IMR-90 (cell line): ENCODE measurements at regions not wholly inside any gene's neighbourhood (a gene's known extent, or its start where the extent isn't known, plus 50 kb on each side); places are given as distances from the start of the nearest gene placed in this dataset.

Experiments used
- ATAC-seq: fragments of 200-7000 bp; cut with Tn5 transposase; 2 replicates; pipeline ENCODE4 v1.9.1; 2020; ENCODE audit warnings: low read depth, mild to moderate bottlenecking, moderate library complexity
- BruUV-seq: library from RNA; stranded (reverse); fragments of 400-500 nt; replicated peaks from 2 replicates; lab custom pipeline; 2021; lab: Mats Ljungman, UMichigan
- CTCF ChIA-PET: fragments of 300-600 bp; formaldehyde crosslinking; extraction: SDS; loops from one replicate; lab custom pipeline; 2021; ENCODE audit warnings: antibody characterized with exemption; lab: Yijun Ruan, JAX
- POLR2A ChIA-PET: fragments of 300-600 bp; sonication (Branson Sonifier 250); formaldehyde crosslinking; loops from one replicate; lab custom pipeline; 2022; ENCODE audit warnings: antibody characterized with exemption; ENCODE audit not compliant: unreplicated experiment; lab: Charles Lee
- DNase-seq: peaks from one replicate; pipeline ENCODE4 v3.0.0; 2013
- H2AFZ ChIP-seq: replicated peaks from 2 replicates; pipeline ENCODE3; 2013; ENCODE audit warnings: low read length, mild to moderate bottlenecking; ENCODE audit not compliant: poor library complexity
- H2AK5ac ChIP-seq: 2 replicates; pipeline ENCODE4 v1.6.1; 2013; ENCODE audit warnings: low read depth, low read length, inconsistent platforms
- H2AK9ac ChIP-seq: replicated peaks from 2 replicates; pipeline ENCODE3; 2013; ENCODE audit warnings: mild to moderate bottlenecking, low read depth, low read length, moderate library complexity; ENCODE audit not compliant: poor library complexity
- H2BK120ac ChIP-seq: 2 replicates; pipeline ENCODE4 v1.6.1; 2013; ENCODE audit warnings: low read depth, low read length, inconsistent platforms
- H2BK15ac ChIP-seq: 3 replicates; pipeline ENCODE4 v1.6.1; 2013; ENCODE audit warnings: low read depth, low read length, inconsistent platforms
- H2BK20ac ChIP-seq: 2 replicates; pipeline ENCODE4 v1.6.1; 2013; ENCODE audit warnings: low read depth, mild to moderate bottlenecking, inconsistent platforms, low read length, moderate library complexity
- H2BK5ac ChIP-seq: 2 replicates; pipeline ENCODE4 v1.6.1; 2013; ENCODE audit warnings: mild to moderate bottlenecking, low read depth, low read length, inconsistent platforms; ENCODE audit not compliant: poor library complexity, severe bottlenecking
- H3K14ac ChIP-seq: replicated peaks from 2 replicates; pipeline ENCODE4 v1.6.1; 2013; ENCODE audit warnings: low read depth, low read length, inconsistent platforms
- H3K18ac ChIP-seq: 2 replicates; pipeline ENCODE4 v1.6.1; 2013; ENCODE audit warnings: low read depth, low read length, control low read depth
- H3K23ac ChIP-seq: 2 replicates; pipeline ENCODE4 v1.6.1; 2013; ENCODE audit warnings: low read depth, low read length, inconsistent platforms
- H3K27ac ChIP-seq: 2 replicates; pipeline ENCODE4 v1.5.1; 2013; ENCODE audit warnings: mild to moderate bottlenecking, control low read depth, low read length; ENCODE audit not compliant: insufficient read depth
- H3K27me3 ChIP-seq: 2 replicates; pipeline ENCODE4 v1.6.1; 2013; ENCODE audit warnings: low read length; ENCODE audit not compliant: control insufficient read depth, insufficient read depth
- H3K36me3 ChIP-seq: 2 replicates; pipeline ENCODE4 v1.6.1; 2013; ENCODE audit warnings: low read length, mixed read lengths; ENCODE audit not compliant: control insufficient read depth, insufficient read depth
- H3K4ac ChIP-seq: 2 replicates; pipeline ENCODE4 v1.6.1; 2013; ENCODE audit warnings: low read depth, low read length, inconsistent platforms
- H3K4me1 ChIP-seq: 2 replicates; pipeline ENCODE4 v1.6.1; 2013; ENCODE audit warnings: low read length, mixed read lengths; ENCODE audit not compliant: control insufficient read depth, insufficient read depth
- H3K4me2 ChIP-seq: 2 replicates; pipeline ENCODE4 v1.6.1; 2013; ENCODE audit warnings: low read depth, mild to moderate bottlenecking, control low read depth, low read length, moderate library complexity
- H3K4me3 ChIP-seq: 2 replicates; pipeline ENCODE4 v1.5.1; 2013; ENCODE audit warnings: low read depth, mild to moderate bottlenecking, control low read depth, low read length, moderate library complexity; ENCODE audit not compliant: insufficient read depth
- H3K56ac ChIP-seq: 2 replicates; pipeline ENCODE4 v1.6.1; 2013; ENCODE audit warnings: low read length, inconsistent platforms; ENCODE audit not compliant: insufficient read depth; ENCODE audit errors: extremely low read depth
- H3K79me1 ChIP-seq, 2 experiments: 2 replicates each; pipeline ENCODE4 v1.6.1; 2013; ENCODE audit warnings: low read length in 2 of 2, inconsistent platforms in 1 of 2, low read depth in 1 of 2
- H3K9ac ChIP-seq: 2 replicates; pipeline ENCODE4 v1.6.1; 2013; ENCODE audit warnings: low read depth, low read length, control low read depth
- H3K9me1 ChIP-seq: 2 replicates; pipeline ENCODE4 v1.6.1; 2013; ENCODE audit warnings: low read length, inconsistent platforms; ENCODE audit not compliant: insufficient read depth
- H3K9me3 ChIP-seq: 2 replicates; pipeline ENCODE4 v1.6.1; 2013; ENCODE audit warnings: low read length; ENCODE audit not compliant: control insufficient read depth, insufficient read depth
- H4K20me1 ChIP-seq: 2 replicates; pipeline ENCODE4 v1.6.1; 2013; ENCODE audit warnings: low read length, inconsistent platforms; ENCODE audit not compliant: insufficient read depth
- H4K5ac ChIP-seq: 2 replicates; pipeline ENCODE4 v1.6.1; 2013; ENCODE audit warnings: mild to moderate bottlenecking, low read depth, low read length, control low read depth
- H4K8ac ChIP-seq, 2 experiments: 2 replicates each; pipeline ENCODE4 v1.6.1; 2013; ENCODE audit warnings: low read depth in 2 of 2, low read length in 2 of 2, control low read depth in 1 of 2, inconsistent platforms in 1 of 2
- H4K91ac ChIP-seq: 2 replicates; pipeline ENCODE4 v1.6.1; 2013; ENCODE audit warnings: low read depth, low read length, inconsistent platforms; ENCODE audit not compliant: insufficient read depth
- BHLHE40 ChIP-seq: fragments of 150-350 bp; IDR thresholded peaks from 2 replicates; pipeline ENCODE4 v1.6.1; 2016; ENCODE audit warnings: mild to moderate bottlenecking, low read depth, low read length
- CEBPB ChIP-seq: IDR thresholded peaks from 2 replicates; pipeline ENCODE4 v1.6.1; 2012; ENCODE audit warnings: low read depth, low read length, improper control_type of control experiment
- CHD1 ChIP-seq: IDR thresholded peaks from 2 replicates; pipeline ENCODE4 v1.6.1; 2012; ENCODE audit warnings: low read depth, low read length, improper control_type of control experiment
- ELK1 ChIP-seq: fragments of 150-350 bp; IDR thresholded peaks from 2 replicates; pipeline ENCODE4 v1.6.1; 2016; ENCODE audit warnings: low read depth, mild to moderate bottlenecking, low read length, moderate library complexity, borderline replicate concordance
- FOS ChIP-seq: fragments of 150-350 bp; IDR thresholded peaks from 2 replicates; pipeline ENCODE4 v1.6.1; 2016; ENCODE audit warnings: low read depth, low read length
- MAZ ChIP-seq: IDR thresholded peaks from 2 replicates; pipeline ENCODE4 v1.6.1; 2012; ENCODE audit warnings: low read depth, mild to moderate bottlenecking, low read length, improper control_type of control experiment, moderate library complexity, borderline replicate concordance
- MXI1 ChIP-seq: IDR thresholded peaks from 2 replicates; pipeline ENCODE4 v1.6.1; 2012; ENCODE audit warnings: low read depth, mild to moderate bottlenecking, low read length, moderate library complexity, borderline replicate concordance
- NFE2L2 ChIP-seq: fragments of 150-350 bp; IDR thresholded peaks from 2 replicates; pipeline ENCODE4 v1.6.1; 2016; ENCODE audit warnings: low read depth, mild to moderate bottlenecking, low read length
- POLR2A ChIP-seq: IDR thresholded peaks from 2 replicates; pipeline ENCODE4 v1.6.1; 2012; ENCODE audit warnings: mild to moderate bottlenecking, low read depth, low read length
- RAD21 ChIP-seq: IDR thresholded peaks from 2 replicates; pipeline ENCODE4 v1.6.1; 2012; ENCODE audit warnings: low read length, improper control_type of control experiment
- RCOR1 ChIP-seq: IDR thresholded peaks from 2 replicates; pipeline ENCODE4 v1.6.1; 2012; ENCODE audit warnings: mild to moderate bottlenecking, low read length, improper control_type of control experiment; ENCODE audit not compliant: insufficient replicate concordance
- RFX5 ChIP-seq: IDR thresholded peaks from 2 replicates; pipeline ENCODE4 v1.8.0; 2012; ENCODE audit warnings: low read depth, mild to moderate bottlenecking, low read length, moderate library complexity
- WGBS, 2 experiments: methylation state at CpG; one replicate each; pipeline versions ENCODE4 v1.1.5 to v1.1.7; 2013; ENCODE audit warnings: missing lambda C conversion rate in 2 of 2; ENCODE audit not compliant: insufficient read length in 1 of 2; ENCODE audit errors: extremely low coverage in 2 of 2; 5-methylcytosine and 5-hydroxymethylcytosine counted together
- dilution Hi-C: fragments of 300-500 bp; cut with HindIII; formaldehyde crosslinking; loops from one replicate; pipeline ENCODE4 v1.14.3; 2018; ENCODE audit warnings: low sequenced_read_pairs; ENCODE audit not compliant: unreplicated experiment
- in situ Hi-C: fragments of 300-500 bp; cut with MboI; formaldehyde crosslinking; loops from 3 replicates; pipeline ENCODE4 v1.14.3; 2019; ENCODE audit warnings: low sequenced_read_pairs, inconsistent platforms, mixed read lengths
- intact Hi-C: fragments of 100-400 bp; cut with micrococcal nuclease; formaldehyde crosslinking; loops from 2 replicates; pipeline ENCODE4 v1.10.0; 2022
- TF ChIP-seq, protein P1 (sequence below): fragments of 150-350 bp; IDR thresholded peaks from 2 replicates; pipeline ENCODE4 v1.6.1; 2017; ENCODE audit warnings: mild to moderate bottlenecking, antibody characterized with exemption, low read length, low read depth

GRCh38 chr18:38688416-38688815 lies 1122.8 kb upstream of the CELF4 start:
- no peak for TF ChIP-seq CHD1
- no peak for TF ChIP-seq POLR2A
- no peak for TF ChIP-seq NFE2L2
- TF ChIP-seq ELK1 = no peak
- no peak for TF ChIP-seq RFX5
- TF ChIP-seq CEBPB = no peak
- no peak for TF ChIP-seq FOS
- TF ChIP-seq BHLHE40 = no peak
- no peak for TF ChIP-seq MAZ
- no peak for TF ChIP-seq RCOR1
- no peak for TF ChIP-seq MXI1
- TF ChIP-seq RAD21 = no peak
- TF ChIP-seq, protein P1, sequence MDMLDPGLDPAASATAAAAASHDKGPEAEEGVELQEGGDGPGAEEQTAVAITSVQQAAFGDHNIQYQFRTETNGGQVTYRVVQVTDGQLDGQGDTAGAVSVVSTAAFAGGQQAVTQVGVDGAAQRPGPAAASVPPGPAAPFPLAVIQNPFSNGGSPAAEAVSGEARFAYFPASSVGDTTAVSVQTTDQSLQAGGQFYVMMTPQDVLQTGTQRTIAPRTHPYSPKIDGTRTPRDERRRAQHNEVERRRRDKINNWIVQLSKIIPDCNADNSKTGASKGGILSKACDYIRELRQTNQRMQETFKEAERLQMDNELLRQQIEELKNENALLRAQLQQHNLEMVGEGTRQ = no peak
- ATAC-seq = no peak
- Histone ChIP-seq H4K5ac (no peak overlapping the region), H4K8ac (no peak overlapping the region), H3K9me1 (no peaks in the 10 kb centered on the region), H4K91ac (no peak overlapping the region), H3K4me1 (no peaks in the 10 kb centered on the region), H2AFZ (no peak overlapping the region), H4K20me1 (no peaks in the 10 kb centered on the region), H3K27ac (no peak overlapping the region), H3K79me1 (no peaks in the 10 kb centered on the region), H2BK120ac (no peak overlapping the region), H3K18ac (no peak overlapping the region), H3K9ac (no peak overlapping the region), H3K4ac (no peak overlapping the region), H2AK9ac (no peak overlapping the region), H3K27me3 (no peaks in the 10 kb centered on the region), H3K4me2 (no peak overlapping the region), H3K4me3 (no peak overlapping the region), H2AK5ac (no peak overlapping the region), H3K14ac (no peak overlapping the region), H2BK20ac (no peak overlapping the region), H3K23ac (no peak overlapping the region), H3K9me3 (0 out of 2 replicates have a peak, but pooled peaks cover 2% of the 10 kb centered on the region), H3K56ac (no peak overlapping the region), H2BK15ac (no peak overlapping the region), H3K36me3 (no peaks in the 10 kb centered on the region), H2BK5ac (no peak overlapping the region)
- WGBS, 2 experiments = no CpG with 5 or more reads among the region's 1 CpG
- BruUV-seq = no TSS peak
- in situ Hi-C loops (no loop called here), intact Hi-C loops (no loop called here), dilution Hi-C loops (no loop called here)
- POLR2A ChIA-PET = no interaction called here
- CTCF ChIA-PET = no interaction called here
- DNase-seq = no peak
